Hepatocyte (in vitro differentiated cells): ENCODE measurements at regions not wholly inside any gene's neighbourhood (a gene's known extent, or its start where the extent isn't known, plus 50 kb on each side); places are given as distances from the start of the nearest gene placed in this dataset.

Experiments used
- DNase-seq: peaks from one replicate; pipeline ENCODE4 v3.0.0-alpha.2; 2016; ENCODE audit warnings: low spot score
- H2AFZ ChIP-seq: fragments of 200-600 bp; sonication (generic); 2 replicates; pipeline ENCODE4 v1.6.0; 2016; ENCODE audit warnings: antibody characterized with exemption, mild to moderate bottlenecking
- H3K27ac ChIP-seq: fragments of 200-600 bp; sonication (generic); 2 replicates; pipeline ENCODE4 v1.5.1; 2016; ENCODE audit warnings: mild to moderate bottlenecking
- H3K27me3 ChIP-seq: fragments of 200-600 bp; sonication (generic); 2 replicates; pipeline ENCODE4 v1.6.1; 2016
- H3K36me3 ChIP-seq: fragments of 200-600 bp; sonication (generic); replicated peaks from 2 replicates; pipeline ENCODE4 v1.5.1; 2016; ENCODE audit warnings: low read depth; ENCODE audit not compliant: insufficient read depth
- H3K4me1 ChIP-seq: fragments of 200-600 bp; sonication (generic); 2 replicates; pipeline ENCODE4 v1.5.1; 2016; ENCODE audit warnings: mild to moderate bottlenecking, moderate library complexity; ENCODE audit not compliant: insufficient read depth
- H3K4me2 ChIP-seq: fragments of 200-600 bp; sonication (generic); 2 replicates; pipeline ENCODE4 v1.6.0; 2016
- H3K4me3 ChIP-seq: fragments of 200-600 bp; sonication (generic); 2 replicates; pipeline ENCODE4 v1.5.1; 2016; ENCODE audit warnings: mild to moderate bottlenecking
- H3K79me2 ChIP-seq: fragments of 200-600 bp; sonication (generic); 2 replicates; pipeline ENCODE4 v1.6.0; 2017; ENCODE audit warnings: mild to moderate bottlenecking
- H3K9me2 ChIP-seq: fragments of 200-600 bp; sonication (generic); replicated peaks from 2 replicates; pipeline ENCODE4 v1.6.0; 2017; ENCODE audit warnings: mild to moderate bottlenecking; ENCODE audit not compliant: insufficient read depth
- H3K9me3 ChIP-seq: fragments of 200-600 bp; sonication (generic); 2 replicates; pipeline ENCODE4 v1.5.1; 2016; ENCODE audit warnings: low read depth, mild to moderate bottlenecking
- H4K20me1 ChIP-seq: fragments of 200-600 bp; sonication (generic); 2 replicates; pipeline ENCODE4 v1.6.0; 2016; ENCODE audit warnings: mild to moderate bottlenecking; ENCODE audit not compliant: insufficient read depth, poor library complexity, severe bottlenecking
- CTCF ChIP-seq: fragments of 200-600 bp; sonication (generic); IDR thresholded peaks from 2 replicates; pipeline ENCODE4 v1.5.1; 2016; ENCODE audit warnings: antibody characterized with exemption, mild to moderate bottlenecking; ENCODE audit not compliant: poor library complexity
- EZH2 ChIP-seq: fragments of 200-600 bp; sonication (generic); IDR thresholded peaks from 2 replicates; pipeline ENCODE4 v1.6.1; 2016; ENCODE audit warnings: antibody characterized with exemption, mild to moderate bottlenecking, borderline replicate concordance
- EZH2phosphoT487 ChIP-seq: fragments of 200-600 bp; sonication (generic); IDR thresholded peaks from one replicate; pipeline ENCODE4 v1.6.1; 2018; ENCODE audit warnings: antibody characterized with exemption, mild to moderate bottlenecking, low read depth, moderate library complexity; ENCODE audit not compliant: unreplicated experiment, severe bottlenecking
- WGBS: methylation state at CpG from one replicate; pipeline ENCODE4 v1.1.6; 2016; ENCODE audit warnings: low lambda C conversion rate; ENCODE audit errors: missing lambda C conversion rate; 5-methylcytosine and 5-hydroxymethylcytosine counted together

DNA sequence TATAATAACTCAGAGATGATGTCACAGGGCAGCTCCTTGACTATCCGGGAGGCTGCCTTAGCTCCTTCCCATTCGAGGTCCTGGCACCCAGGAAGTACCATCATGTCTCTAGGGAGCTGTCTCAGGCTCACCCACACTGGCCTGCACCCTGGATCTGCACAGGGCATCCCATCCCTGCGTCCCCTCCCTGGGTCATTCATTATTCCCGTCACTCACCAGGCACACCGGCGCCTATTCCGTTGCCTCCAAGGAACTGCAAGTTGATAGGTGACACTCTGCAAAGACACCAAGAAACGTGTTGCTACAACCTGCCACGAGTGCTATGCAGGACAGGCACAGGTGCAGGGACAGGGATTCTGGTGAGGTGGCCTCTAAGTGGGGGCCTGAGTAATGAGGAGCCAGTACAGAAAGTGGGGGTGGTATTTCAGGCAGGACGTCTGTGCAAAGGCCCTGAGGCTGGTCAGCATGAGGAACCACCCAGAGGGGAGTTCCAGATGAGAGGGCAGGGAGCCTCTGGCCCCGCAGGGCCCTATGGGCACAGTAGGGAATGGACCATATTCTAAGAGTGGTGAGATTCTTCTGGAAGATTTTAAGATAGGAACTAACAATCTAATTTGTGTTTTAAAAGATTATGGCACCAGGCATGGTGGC is 71.6 kb upstream of the SHANK2 start:
- Histone ChIP-seq H3K27me3 (no peaks in the 10 kb centered on the region), H3K4me3 (no peak overlapping the region), H3K79me2 (no peaks in the 10 kb centered on the region), H3K36me3 (no peaks in the 10 kb centered on the region), H4K20me1 (no peaks in the 10 kb centered on the region), H2AFZ (no peak overlapping the region), H3K9me2 (no peaks in the 10 kb centered on the region), H3K4me2 (no peak overlapping the region), H3K27ac (no peak overlapping the region), H3K9me3 (no peaks in the 10 kb centered on the region), H3K4me1 (no peaks in the 10 kb centered on the region)
- 87% methylated on average over 11 of the region's 11 CpGs for WGBS
- TF ChIP-seq CTCF (no peak), EZH2phosphoT487 (no peak), EZH2 (no peak)
- no peak for DNase-seq

DNA sequence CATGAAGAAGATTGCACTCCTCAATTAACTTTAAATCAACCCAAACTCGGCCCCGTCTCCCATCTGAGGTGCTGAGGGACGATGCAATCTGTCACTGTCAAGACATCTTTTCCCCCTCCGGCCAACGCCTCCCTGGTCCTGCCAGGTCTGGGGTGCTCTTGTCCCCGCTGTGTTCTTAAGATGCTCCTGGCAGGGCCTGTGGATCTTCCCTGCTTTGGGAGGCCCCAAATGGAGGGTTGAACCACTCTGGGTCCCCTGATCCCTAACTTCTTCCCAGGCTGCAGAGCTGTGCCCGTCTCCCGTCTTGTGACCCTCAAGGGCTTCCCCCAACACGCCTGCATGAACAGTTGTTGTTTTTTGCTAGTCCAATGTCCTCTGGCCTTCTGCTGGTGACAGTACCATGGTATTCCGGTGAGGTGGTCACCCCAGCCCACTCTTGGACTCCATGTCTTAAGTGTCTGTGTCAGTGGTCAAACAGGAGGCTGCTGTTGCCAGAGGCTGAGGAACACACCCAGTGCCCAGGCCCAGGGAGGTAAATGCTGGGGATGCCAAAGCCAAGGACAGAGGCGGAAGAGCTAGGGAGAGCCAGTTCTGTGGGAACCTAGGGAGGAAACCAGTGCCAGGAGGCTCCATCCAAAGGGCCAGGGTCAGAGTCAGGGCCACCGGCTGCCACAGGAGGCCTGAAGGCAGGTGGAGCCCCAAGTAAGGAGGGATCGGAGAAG is 70.6 kb upstream of the SHANK2 start:
- H2AFZ ChIP-seq = no peak overlapping the region
- H3K4me2 ChIP-seq = no peak overlapping the region
- no peak for DNase-seq
- no peaks in the 10 kb centered on the region for H3K9me3 ChIP-seq
- no peak overlapping the region for H3K27ac ChIP-seq
- H4K20me1 ChIP-seq = no peaks in the 10 kb centered on the region
- TF ChIP-seq CTCF (no peak), EZH2 (no peak), EZH2phosphoT487 (no peak)
- H3K79me2 ChIP-seq = no peaks in the 10 kb centered on the region
- no peaks in the 10 kb centered on the region for H3K36me3 ChIP-seq
- no peak overlapping the region for H3K4me3 ChIP-seq
- WGBS = 92% methylated on average over 13 of the region's 13 CpGs
- H3K27me3 ChIP-seq = no peaks in the 10 kb centered on the region
- no peaks in the 10 kb centered on the region for H3K4me1 ChIP-seq
- H3K9me2 ChIP-seq = no peaks in the 10 kb centered on the region

DNA sequence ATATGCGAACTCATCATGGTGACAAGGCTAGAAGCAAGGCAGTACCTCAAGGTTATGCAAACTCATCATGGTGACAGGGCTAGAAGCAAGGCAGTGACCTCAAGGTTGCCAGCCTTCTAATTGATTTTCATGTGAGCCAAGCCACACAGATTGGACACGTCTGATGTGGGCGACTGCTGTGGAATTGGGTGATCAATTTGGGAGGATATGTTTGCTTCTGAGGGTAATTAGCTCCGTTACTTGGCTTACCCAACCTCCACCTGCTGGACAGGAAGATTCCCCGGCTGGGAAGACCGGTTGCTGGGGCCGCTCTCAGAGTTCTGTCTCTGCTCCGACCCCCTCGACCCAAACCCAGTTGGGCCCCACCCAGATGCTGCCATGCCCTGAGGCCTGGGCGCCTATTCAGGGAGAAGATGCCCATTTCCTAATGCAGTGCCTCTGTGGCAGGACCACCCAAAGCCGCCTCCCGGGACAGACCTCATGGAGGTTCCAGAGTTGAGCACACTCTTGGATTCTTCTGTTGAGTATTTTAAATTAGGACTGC is 69.9 kb upstream of the SHANK2 start:
- H3K27me3 ChIP-seq = no peaks in the 10 kb centered on the region
- no peaks in the 10 kb centered on the region for H3K36me3 ChIP-seq
- no peak overlapping the region for H2AFZ ChIP-seq
- 90% methylated on average over 12 of the region's 12 CpGs for WGBS
- H3K4me1 ChIP-seq = no peaks in the 10 kb centered on the region
- no peak overlapping the region for H3K4me2 ChIP-seq
- H3K4me3 ChIP-seq = no peak overlapping the region
- H3K9me2 ChIP-seq = no peaks in the 10 kb centered on the region
- no peak for DNase-seq
- H4K20me1 ChIP-seq = no peaks in the 10 kb centered on the region
- no peaks in the 10 kb centered on the region for H3K79me2 ChIP-seq
- no peaks in the 10 kb centered on the region for H3K9me3 ChIP-seq
- no peak overlapping the region for H3K27ac ChIP-seq
- no peak for TF ChIP-seq CTCF
- TF ChIP-seq EZH2phosphoT487 = no peak
